GM12878 (cell line): ENCODE measurements at regions not wholly inside any gene's neighbourhood (a gene's known extent, or its start where the extent isn't known, plus 50 kb on each side); places are given as distances from the start of the nearest gene placed in this dataset.

Source experiments
- ATAC-seq: fragments of 200-7000 bp; cut with Tn5 transposase; 3 replicates; pipeline ENCODE4 v1.9.1; 2020; ENCODE audit warnings: mild to moderate bottlenecking, moderate library complexity
- BruUV-seq: library from RNA; stranded (reverse); fragments of 400-500 nt; replicated peaks from 2 replicates; lab custom pipeline; 2021; lab: Mats Ljungman, UMichigan
- CTCF ChIA-PET: fragments of 300-600 bp; sonication (Branson Sonifier 250); formaldehyde crosslinking; extraction: SDS; loops from one replicate; lab custom pipeline; 2021; ENCODE audit warnings: inconsistent platforms; lab: Yijun Ruan, JAX
- POLR2A ChIA-PET: fragments of 350-600 bp; formaldehyde crosslinking; extraction: SDS; loops from one replicate; lab custom pipeline; 2021; ENCODE audit warnings: inconsistent platforms; lab: Charles Lee
- RAD21 ChIA-PET: fragments of 300-600 bp; sonication (Branson Sonifier 250); formaldehyde crosslinking; loops from one replicate; lab custom pipeline; 2023; ENCODE audit warnings: antibody characterized with exemption; ENCODE audit not compliant: unreplicated experiment; lab: Charles Lee
- SMC1A ChIA-PET: fragments of 300-600 bp; sonication (Branson Sonifier 250); formaldehyde crosslinking; loops from one replicate; lab custom pipeline; 2023; ENCODE audit not compliant: unreplicated experiment, uncharacterized antibody; lab: Charles Lee
- DNase-seq: peaks from one replicate; pipeline ENCODE4 v3.0.0-alpha.2; 2011; ENCODE audit warnings: low read depth, low spot score
- FAIRE-seq: peaks from 3 replicates; lab custom pipeline; 2011; peaks lifted over from hg19 to GRCh38; lab: Jason Lieb, UNC
- H2AFZ ChIP-seq: 2 replicates; pipeline ENCODE4 v1.6.0; 2011; ENCODE audit warnings: low read depth, low read length, control low read depth; ENCODE audit not compliant: control insufficient read depth
- H3K27ac ChIP-seq: 2 replicates; pipeline ENCODE4 v1.5.1; 2011; ENCODE audit warnings: control low read depth; ENCODE audit not compliant: control insufficient read depth, insufficient read depth
- H3K27me3 ChIP-seq, 2 experiments: replicated peaks in 1 of 2; 2 replicates each; pipeline versions ENCODE4 v1.6.0 to v1.6.1; 2011; ENCODE audit warnings: low read length in 1 of 2; ENCODE audit not compliant: control insufficient read depth in 2 of 2, insufficient read depth in 2 of 2
- H3K36me3 ChIP-seq, 2 experiments: 2 replicates each; pipeline ENCODE4 v1.5.1; 2011; ENCODE audit warnings: low read length in 1 of 2; ENCODE audit not compliant: control insufficient read depth in 2 of 2, insufficient read depth in 2 of 2
- H3K4me1 ChIP-seq: 2 replicates; pipeline ENCODE4 v1.6.1; 2011; ENCODE audit warnings: mild to moderate bottlenecking, low read length, moderate library complexity, mixed read lengths; ENCODE audit not compliant: control insufficient read depth, insufficient read depth
- H3K4me2 ChIP-seq: 2 replicates; pipeline ENCODE4 v1.6.0; 2011; ENCODE audit warnings: control low read depth; ENCODE audit not compliant: control insufficient read depth, insufficient read depth
- H3K4me3 ChIP-seq: fragments of 200-600 bp; sonication (generic); 2 replicates; pipeline ENCODE4 v1.5.1; 2016
- H3K79me2 ChIP-seq: 2 replicates; pipeline ENCODE4 v1.6.0; 2011; ENCODE audit warnings: low read length; ENCODE audit not compliant: control insufficient read depth, insufficient read depth
- H3K9ac ChIP-seq: 2 replicates; pipeline ENCODE4 v1.8.0; 2011; ENCODE audit warnings: low read length, control low read depth, mixed read lengths; ENCODE audit not compliant: control insufficient read depth, insufficient read depth
- H3K9me3 ChIP-seq: replicated peaks from 3 replicates; pipeline ENCODE4 v1.5.1; 2011; ENCODE audit warnings: mild to moderate bottlenecking, low read length; ENCODE audit not compliant: control insufficient read depth, insufficient read depth
- H4K20me1 ChIP-seq: 2 replicates; pipeline ENCODE4 v1.6.0; 2011; ENCODE audit not compliant: control insufficient read depth, insufficient read depth
- BHLHE40 ChIP-seq, 2 experiments: fragments of 450-650 bp in 1 of 2; IDR thresholded peaks; 2 replicates each; pipeline ENCODE4 v1.6.1; 2011 to 2017; ENCODE audit warnings: low read depth in 2 of 2, borderline replicate concordance in 1 of 2, improper control_type of control experiment in 1 of 2, low read length in 1 of 2, mild to moderate bottlenecking in 1 of 2
- CBX3 ChIP-seq: fragments of 200-600 bp; sonication (generic); IDR thresholded peaks from 2 replicates; pipeline ENCODE4 v1.6.1; 2016; ENCODE audit warnings: low read depth, borderline replicate concordance
- EED ChIP-seq: sonication (generic); IDR thresholded peaks from 2 replicates; pipeline ENCODE4 v1.6.1; 2016; ENCODE audit warnings: antibody characterized with exemption, low read depth
- JUND ChIP-seq: IDR thresholded peaks from 2 replicates; pipeline ENCODE4 v1.6.1; 2012; ENCODE audit warnings: low read depth, mild to moderate bottlenecking, low read length, improper control_type of control experiment, moderate library complexity
- MEF2A ChIP-seq: IDR thresholded peaks from 2 replicates; pipeline ENCODE4 v1.6.1; 2011; ENCODE audit warnings: low read depth, mild to moderate bottlenecking, low read length, moderate library complexity; ENCODE audit not compliant: insufficient read depth
- NR2C2 ChIP-seq: IDR thresholded peaks from 2 replicates; pipeline ENCODE4 v1.6.1; 2011; ENCODE audit warnings: borderline replicate concordance, low read depth; ENCODE audit not compliant: control insufficient read depth, insufficient read length
- POLR2AphosphoS2 ChIP-seq: IDR thresholded peaks from 2 replicates; pipeline ENCODE4 v1.6.1; 2011; ENCODE audit warnings: low read depth, mild to moderate bottlenecking, low read length, improper control_type of control experiment, moderate library complexity
- SUPT20H ChIP-seq: IDR thresholded peaks from 2 replicates; pipeline ENCODE4 v1.6.1; 2011; ENCODE audit warnings: low read depth, mild to moderate bottlenecking, low read length, moderate library complexity, borderline replicate concordance; ENCODE audit not compliant: control insufficient read depth
- TBL1XR1 ChIP-seq: IDR thresholded peaks from 2 replicates; pipeline ENCODE4 v1.6.1; 2012; ENCODE audit warnings: low read depth, low read length, improper control_type of control experiment
- ZNF24 ChIP-seq: fragments of 450-650 bp; IDR thresholded peaks from 2 replicates; pipeline ENCODE4 v1.6.1; 2017; ENCODE audit warnings: antibody characterized with exemption, mild to moderate bottlenecking
- WGBS: methylation state at CpG from one replicate; pipeline ENCODE4 v1.1.6; 2016; ENCODE audit warnings: low lambda C conversion rate; ENCODE audit not compliant: insufficient replicate concordance, insufficient coverage; ENCODE audit errors: missing lambda C conversion rate; 5-methylcytosine and 5-hydroxymethylcytosine counted together
- in situ Hi-C: fragments of 300-500 bp; cut with MboI; formaldehyde crosslinking; loops from 9 replicates; pipeline ENCODE4 v1.14.3; 2018; ENCODE audit warnings: mixed read lengths
- intact Hi-C: fragments of 100-400 bp; cut with micrococcal nuclease; formaldehyde crosslinking; loops from one replicate; pipeline ENCODE4 v1.14.2; 2022; ENCODE audit not compliant: unreplicated experiment
- TF ChIP-seq, protein P1 (sequence below): IDR thresholded peaks from 2 replicates; pipeline ENCODE4 v1.6.1; 2012; ENCODE audit warnings: low read depth, low read length, improper control_type of control experiment
- TF ChIP-seq, protein P2 (sequence below): fragments of 450-650 bp; IDR thresholded peaks from 2 replicates; pipeline ENCODE4 v1.6.1; 2017; ENCODE audit warnings: borderline replicate concordance
- TF ChIP-seq, protein P3 (sequence below): fragments of 450-650 bp; formaldehyde crosslinking; IDR thresholded peaks from 2 replicates; pipeline ENCODE4 v1.5.0; 2022; ENCODE audit warnings: mild to moderate bottlenecking, missing genetic modification characterization

DNA sequence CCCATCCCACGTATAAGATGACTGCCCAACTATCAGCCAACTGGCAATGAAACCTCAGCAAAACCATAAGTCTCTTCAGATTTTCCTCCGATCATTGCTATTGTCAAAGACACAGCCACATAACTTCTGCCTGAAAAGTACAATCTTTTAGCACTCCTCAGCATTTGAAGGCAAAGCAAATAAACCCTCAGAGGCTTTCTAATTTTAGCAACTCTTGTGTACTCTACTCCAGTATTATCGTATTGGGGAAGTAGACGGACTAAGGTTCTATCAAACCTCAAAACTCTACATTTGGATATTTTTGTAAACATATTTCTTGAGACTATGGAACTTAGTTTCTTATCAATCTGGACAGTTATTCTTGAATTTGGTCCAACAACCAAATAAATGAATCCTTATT, 1206.2 kb upstream of the NCAM2 start:
- no peaks in the 10 kb centered on the region for H3K79me2 ChIP-seq
- no peaks in the 10 kb centered on the region for H3K36me3 ChIP-seq
- ChIA-PET RAD21 (no interaction called here), POLR2A (no interaction called here), SMC1A (no interaction called here), CTCF (no interaction called here)
- H3K27ac ChIP-seq = no peak overlapping the region
- FAIRE-seq = no peak
- intact Hi-C loops (no loop called here), in situ Hi-C loops (no loop called here)
- H3K9me3 ChIP-seq = no peaks in the 10 kb centered on the region; the same call in 2 of the 3 replicates
- H3K4me2 ChIP-seq = no peak overlapping the region
- DNase-seq = no peak
- TF ChIP-seq, protein P1, sequence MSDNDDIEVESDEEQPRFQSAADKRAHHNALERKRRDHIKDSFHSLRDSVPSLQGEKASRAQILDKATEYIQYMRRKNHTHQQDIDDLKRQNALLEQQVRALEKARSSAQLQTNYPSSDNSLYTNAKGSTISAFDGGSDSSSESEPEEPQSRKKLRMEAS = no peak
- TF ChIP-seq EED = no peak
- TF ChIP-seq MEF2A = no peak
- TF ChIP-seq SUPT20H = no peak
- TF ChIP-seq, protein P2, sequence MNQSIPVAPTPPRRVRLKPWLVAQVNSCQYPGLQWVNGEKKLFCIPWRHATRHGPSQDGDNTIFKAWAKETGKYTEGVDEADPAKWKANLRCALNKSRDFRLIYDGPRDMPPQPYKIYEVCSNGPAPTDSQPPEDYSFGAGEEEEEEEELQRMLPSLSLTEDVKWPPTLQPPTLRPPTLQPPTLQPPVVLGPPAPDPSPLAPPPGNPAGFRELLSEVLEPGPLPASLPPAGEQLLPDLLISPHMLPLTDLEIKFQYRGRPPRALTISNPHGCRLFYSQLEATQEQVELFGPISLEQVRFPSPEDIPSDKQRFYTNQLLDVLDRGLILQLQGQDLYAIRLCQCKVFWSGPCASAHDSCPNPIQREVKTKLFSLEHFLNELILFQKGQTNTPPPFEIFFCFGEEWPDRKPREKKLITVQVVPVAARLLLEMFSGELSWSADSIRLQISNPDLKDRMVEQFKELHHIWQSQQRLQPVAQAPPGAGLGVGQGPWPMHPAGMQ = no peak
- no peak for TF ChIP-seq POLR2AphosphoS2
- TF ChIP-seq JUND = no peak
- no peak for TF ChIP-seq ZNF24
- TF ChIP-seq NR2C2 = no peak
- no peak for TF ChIP-seq CBX3
- TF ChIP-seq, protein P3, sequence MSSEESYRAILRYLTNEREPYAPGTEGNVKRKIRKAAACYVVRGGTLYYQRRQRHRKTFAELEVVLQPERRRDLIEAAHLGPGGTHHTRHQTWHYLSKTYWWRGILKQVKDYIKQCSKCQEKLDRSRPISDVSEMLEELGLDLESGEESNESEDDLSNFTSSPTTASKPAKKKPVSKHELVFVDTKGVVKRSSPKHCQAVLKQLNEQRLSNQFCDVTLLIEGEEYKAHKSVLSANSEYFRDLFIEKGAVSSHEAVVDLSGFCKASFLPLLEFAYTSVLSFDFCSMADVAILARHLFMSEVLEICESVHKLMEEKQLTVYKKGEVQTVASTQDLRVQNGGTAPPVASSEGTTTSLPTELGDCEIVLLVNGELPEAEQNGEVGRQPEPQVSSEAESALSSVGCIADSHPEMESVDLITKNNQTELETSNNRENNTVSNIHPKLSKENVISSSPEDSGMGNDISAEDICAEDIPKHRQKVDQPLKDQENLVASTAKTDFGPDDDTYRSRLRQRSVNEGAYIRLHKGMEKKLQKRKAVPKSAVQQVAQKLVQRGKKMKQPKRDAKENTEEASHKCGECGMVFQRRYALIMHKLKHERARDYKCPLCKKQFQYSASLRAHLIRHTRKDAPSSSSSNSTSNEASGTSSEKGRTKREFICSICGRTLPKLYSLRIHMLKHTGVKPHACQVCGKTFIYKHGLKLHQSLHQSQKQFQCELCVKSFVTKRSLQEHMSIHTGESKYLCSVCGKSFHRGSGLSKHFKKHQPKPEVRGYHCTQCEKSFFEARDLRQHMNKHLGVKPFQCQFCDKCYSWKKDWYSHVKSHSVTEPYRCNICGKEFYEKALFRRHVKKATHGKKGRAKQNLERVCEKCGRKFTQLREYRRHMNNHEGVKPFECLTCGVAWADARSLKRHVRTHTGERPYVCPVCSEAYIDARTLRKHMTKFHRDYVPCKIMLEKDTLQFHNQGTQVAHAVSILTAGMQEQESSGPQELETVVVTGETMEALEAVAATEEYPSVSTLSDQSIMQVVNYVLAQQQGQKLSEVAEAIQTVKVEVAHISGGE (CRISPR knock-in tag) = no peak
- no peak for TF ChIP-seq BHLHE40 (IDR thresholded peaks at IDR 0.05; ENCODE audit: borderline replicate concordance in 1 of 2, low read depth in 2 of 2, low read length in 1 of 2)
- TF ChIP-seq TBL1XR1 = no peak
- no peak overlapping the region for H3K4me3 ChIP-seq
- no TSS peak for BruUV-seq
- H2AFZ ChIP-seq = no peak overlapping the region
- H4K20me1 ChIP-seq = no peaks in the 10 kb centered on the region
- no peak overlapping the region for H3K9ac ChIP-seq
- ATAC-seq = no peak
- 32% methylated on average over 4 of the region's 4 CpGs for WGBS
- H3K4me1 ChIP-seq = no peaks in the 10 kb centered on the region
- no peaks in the 10 kb centered on the region for H3K27me3 ChIP-seq
